ENCODE measurements at regions not wholly inside any gene's neighbourhood (a gene's known extent, or its start where the extent isn't known, plus 50 kb on each side); places are given as distances from the start of the nearest gene placed in this dataset.
"Not testable (repeated sequence)": the region's sequence is repeated elsewhere in the genome, so short reads cannot be mapped to it uniquely, and the experiment has no call there.

DNA sequence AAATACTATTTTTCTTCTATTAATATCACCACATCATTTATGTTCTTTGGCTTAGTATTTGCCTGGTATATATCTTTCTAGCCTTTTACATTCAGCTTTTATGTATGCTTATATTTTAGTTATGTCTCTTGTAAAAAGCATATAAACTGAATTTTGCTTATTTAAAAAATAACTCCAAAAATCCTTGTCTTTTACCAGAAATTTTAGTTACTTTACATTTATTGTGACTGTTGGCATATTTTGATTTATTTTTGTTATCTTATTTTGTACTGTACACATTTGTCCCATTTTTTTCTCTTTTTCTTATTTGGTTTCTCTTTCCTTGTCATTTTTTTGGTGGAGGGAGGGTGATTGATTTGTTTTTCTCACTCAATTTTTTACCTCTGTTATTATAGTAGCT, 169.6 kb downstream of the UACA start:
- H3K4me3 ChIP-seq: no peak overlapping the region
- peaks cover 4% of the 10 kb centered on the region for H3K9me3 ChIP-seq
- no peak for ATAC-seq (ENCODE audit: insufficient number of reproducible peaks, low FRiP score, low read depth)
- H3K4me1 ChIP-seq (ENCODE audit: control insufficient read depth in 1 of 2, low read depth in 2 of 2): no peaks in the 10 kb centered on the region
- no peaks in the 10 kb centered on the region for H3K36me3 ChIP-seq
- no peak overlapping the region for H3K27ac ChIP-seq
- TF ChIP-seq CTCF (IDR thresholded peaks at IDR 0.05): no peak
- no peak for DNase-seq (ENCODE audit: low spot score)
- no peaks in the 10 kb centered on the region for H3K27me3 ChIP-seq (replicated peaks; ENCODE audit: insufficient read depth)

DNA sequence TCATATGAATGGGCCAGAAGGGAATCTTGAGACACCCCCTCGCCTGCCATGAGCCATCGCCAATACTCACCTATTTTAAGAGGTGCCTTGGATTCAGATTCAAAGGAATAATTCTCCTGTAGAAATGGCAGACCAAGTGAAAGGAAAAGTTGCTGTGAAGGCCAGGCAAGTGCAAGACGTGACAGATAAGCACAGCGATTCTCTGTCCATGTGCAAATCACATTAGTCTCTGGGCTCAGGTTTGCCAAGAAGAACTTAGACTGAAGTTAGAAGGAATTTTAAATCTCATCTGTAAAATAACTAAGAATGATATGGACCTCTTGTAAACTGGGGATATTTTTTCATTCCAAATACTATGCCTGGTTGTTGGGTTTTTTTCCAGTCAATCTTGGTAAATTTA, 173.6 kb downstream of the UACA start:
- Histone ChIP-seq H3K4me1 (ENCODE audit: control insufficient read depth in 1 of 2, low read depth in 2 of 2) (peaks cover 0 to 8% of the 10 kb centered on the region in 2 donors), H3K27ac (no peak overlapping the region), H3K27me3 (replicated peaks; ENCODE audit: insufficient read depth) (no peaks in the 10 kb centered on the region), H3K9me3 (peaks cover 4% of the 10 kb centered on the region), H3K36me3 (no peaks in the 10 kb centered on the region), H3K4me3 (no peak overlapping the region)
- no peak for TF ChIP-seq CTCF (IDR thresholded peaks at IDR 0.05)
- DNase-seq (ENCODE audit: low spot score): no peak
- ATAC-seq (ENCODE audit: insufficient number of reproducible peaks, low FRiP score, low read depth): no peak

DNA sequence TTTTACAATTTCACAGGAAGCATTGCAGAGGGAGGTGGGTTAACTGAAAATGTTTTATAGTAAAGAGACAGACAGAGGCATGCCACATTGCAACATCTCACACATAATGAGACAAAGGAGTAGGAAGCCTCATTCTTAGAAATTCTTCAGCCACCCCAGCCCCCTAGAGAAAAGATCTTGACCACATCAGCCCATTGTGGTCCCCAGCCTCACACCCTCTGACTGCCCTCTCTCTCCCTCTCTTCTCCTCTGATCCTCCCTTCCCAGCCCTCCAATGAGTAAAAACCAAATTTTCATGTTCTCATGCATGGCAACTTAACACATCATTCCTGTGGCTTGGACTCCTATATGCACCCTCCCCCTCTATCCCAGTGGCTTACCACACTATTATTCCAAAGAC, 174.1 kb downstream of the UACA start:
- DNase-seq (ENCODE audit: low spot score) (no peak), ATAC-seq (ENCODE audit: insufficient number of reproducible peaks, low FRiP score, low read depth) (no peak)
- H3K4me1 ChIP-seq (ENCODE audit: control insufficient read depth in 1 of 2, low read depth in 2 of 2): peaks cover 0 to 8% of the 10 kb centered on the region in 2 donors
- no peak overlapping the region for H3K4me3 ChIP-seq
- no peaks in the 10 kb centered on the region for H3K27me3 ChIP-seq (replicated peaks; ENCODE audit: insufficient read depth)
- H3K27ac ChIP-seq: no peak overlapping the region
- H3K9me3 ChIP-seq: peaks cover 4% of the 10 kb centered on the region
- no peaks in the 10 kb centered on the region for H3K36me3 ChIP-seq
- no peak for TF ChIP-seq CTCF (IDR thresholded peaks at IDR 0.05)

DNA sequence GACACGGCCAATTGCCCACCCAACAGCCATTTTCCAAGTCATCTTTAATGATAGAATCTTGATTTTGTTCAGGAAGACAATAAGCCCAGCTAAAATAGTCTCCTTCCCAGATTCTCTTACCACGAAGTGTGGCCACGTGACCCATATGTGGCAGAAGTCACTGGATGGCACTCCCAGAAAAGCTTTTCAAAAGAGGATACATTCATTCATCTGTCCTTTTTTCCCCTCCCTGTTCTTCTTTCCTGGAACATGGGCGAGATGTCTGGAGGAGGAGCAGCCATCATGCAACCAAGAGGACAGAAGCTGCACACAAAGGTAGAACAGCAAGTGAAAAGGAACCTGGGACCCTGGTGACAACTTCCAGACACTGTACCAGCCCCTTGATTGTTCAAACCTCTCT, 174.7 kb downstream of the UACA start:
- no peak overlapping the region for H3K4me3 ChIP-seq
- no peak for TF ChIP-seq CTCF (IDR thresholded peaks at IDR 0.05)
- peaks cover under 1% of the 10 kb centered on the region for H3K9me3 ChIP-seq
- ATAC-seq (ENCODE audit: insufficient number of reproducible peaks, low FRiP score, low read depth) (no peak), DNase-seq (ENCODE audit: low spot score) (no peak)
- H3K36me3 ChIP-seq: no peaks in the 10 kb centered on the region
- peaks cover 0 to 8% of the 10 kb centered on the region in 2 donors for H3K4me1 ChIP-seq (ENCODE audit: control insufficient read depth in 1 of 2, low read depth in 2 of 2)
- H3K27ac ChIP-seq: no peak overlapping the region
- H3K27me3 ChIP-seq (replicated peaks; ENCODE audit: insufficient read depth): no peaks in the 10 kb centered on the region

DNA sequence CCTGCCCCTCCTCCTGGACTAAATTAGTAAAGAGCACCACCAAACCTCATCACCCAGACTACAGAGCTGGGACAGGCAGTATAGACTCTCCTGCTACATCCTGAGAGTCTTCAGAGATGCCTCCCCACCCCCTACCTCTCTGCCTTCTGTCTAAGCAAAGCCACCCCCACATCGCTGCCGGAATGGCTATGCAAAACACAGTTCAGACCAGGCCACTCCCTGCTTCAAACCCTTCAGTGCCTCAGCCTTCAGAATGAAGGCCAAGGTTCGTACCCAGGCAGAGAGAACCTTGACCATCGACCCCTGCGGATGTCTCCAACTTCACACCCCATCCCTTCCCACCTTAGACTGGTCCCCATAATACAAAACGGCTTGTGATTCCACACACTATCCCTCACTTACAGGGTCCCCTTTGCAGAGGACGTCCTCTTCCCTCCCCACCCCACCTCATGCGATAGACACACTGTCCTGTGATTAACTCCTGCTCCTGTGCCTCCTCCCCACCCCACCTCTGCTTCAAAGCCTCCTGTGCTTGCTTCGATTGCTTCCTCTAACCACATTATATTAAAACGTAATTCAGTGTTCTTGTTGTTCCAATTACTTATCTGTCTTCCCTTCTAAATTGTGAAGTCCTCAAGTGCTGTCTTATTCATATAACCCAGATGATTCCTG, 175.3 kb downstream of the UACA start:
- ATAC-seq (ENCODE audit: insufficient number of reproducible peaks, low FRiP score, low read depth) (no peak), DNase-seq (ENCODE audit: low spot score) (no peak)
- Histone ChIP-seq H3K4me1 (ENCODE audit: control insufficient read depth in 1 of 2, low read depth in 2 of 2) (peaks cover 0 to 8% of the 10 kb centered on the region in 2 donors), H3K27me3 (replicated peaks; ENCODE audit: insufficient read depth) (no peaks in the 10 kb centered on the region), H3K4me3 (no peak overlapping the region), H3K27ac (no peak overlapping the region), H3K9me3 (no peaks in the 10 kb centered on the region), H3K36me3 (no peaks in the 10 kb centered on the region)
- TF ChIP-seq CTCF (IDR thresholded peaks at IDR 0.05): no peak

DNA sequence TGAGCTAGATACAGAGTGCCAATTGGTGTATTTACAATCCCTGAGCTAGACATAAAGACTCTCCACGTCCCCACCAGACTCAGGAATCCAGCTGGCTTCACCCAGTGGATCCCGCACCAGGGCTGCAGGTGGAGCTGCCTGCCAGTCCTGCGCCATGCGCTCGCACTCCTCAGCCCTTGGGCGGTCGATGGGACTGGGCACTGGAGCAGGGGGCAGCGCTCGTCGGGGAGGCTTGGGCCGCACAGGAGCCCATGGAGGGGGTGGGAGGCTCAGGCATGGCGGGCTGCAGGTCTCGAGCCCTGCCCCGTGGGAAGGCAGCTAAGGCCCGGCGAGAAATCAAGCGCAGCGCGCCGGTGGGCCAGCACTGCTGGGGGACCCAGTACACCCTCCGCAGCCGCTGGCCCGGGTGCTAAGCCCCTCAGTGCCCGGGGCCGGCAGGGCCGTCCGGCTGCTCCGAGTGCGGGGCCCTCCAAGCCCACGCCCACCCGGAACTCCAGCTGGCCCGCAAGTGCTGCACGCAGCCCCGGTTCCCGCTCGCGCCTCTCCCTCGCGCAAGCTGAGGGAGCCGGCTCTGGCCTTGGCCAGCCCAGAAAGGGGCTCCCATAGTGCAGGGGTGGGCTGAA, 176.2 kb downstream of the UACA start:
- DNase-seq (ENCODE audit: low spot score); ATAC-seq (ENCODE audit: insufficient number of reproducible peaks, low FRiP score, low read depth): not testable (repeated sequence)

More for the DNA sequence above, 176.2 kb downstream of the UACA start:
- not testable (repeated sequence) for H3K27me3 ChIP-seq (replicated peaks; ENCODE audit: insufficient read depth); H3K4me3 ChIP-seq; H3K4me1 ChIP-seq (ENCODE audit: control insufficient read depth in 1 of 2, low read depth in 2 of 2); H3K27ac ChIP-seq; H3K36me3 ChIP-seq; H3K9me3 ChIP-seq
